HepG2 (cell line): ENCODE measurements at regions not wholly inside any gene's neighbourhood (a gene's known extent, or its start where the extent isn't known, plus 50 kb on each side); places are given as distances from the start of the nearest gene placed in this dataset.

Experiments used
- ATAC-seq: fragments of 200-7000 bp; cut with Tn5 transposase; 3 replicates; pipeline ENCODE4 v1.9.1; 2020; ENCODE audit warnings: mild to moderate bottlenecking, moderate library complexity
- BruUV-seq: library from RNA; stranded (reverse); fragments of 400-500 nt; replicated peaks from 2 replicates; lab custom pipeline; 2021; lab: Mats Ljungman, UMichigan
- CTCF ChIA-PET: fragments of 300-600 bp; formaldehyde crosslinking; extraction: SDS; loops from one replicate; lab custom pipeline; 2021; ENCODE audit warnings: low total read pairs, inconsistent platforms, low intra/inter-chr PET ratio; lab: Yijun Ruan, JAX
- POLR2A ChIA-PET: fragments of 350-600 bp; sonication (Branson Sonifier 250); formaldehyde crosslinking; loops from one replicate; lab custom pipeline; 2020; ENCODE audit warnings: antibody characterized with exemption, inconsistent platforms; lab: Yijun Ruan, JAX
- DNase-seq: peaks from one replicate; pipeline ENCODE4 v3.0.0-alpha.2; 2015; ENCODE audit warnings: low spot score
- FAIRE-seq: peaks from 3 replicates; lab custom pipeline; 2011; peaks lifted over from hg19 to GRCh38; lab: Jason Lieb, UNC
- H2AFZ ChIP-seq: one replicate; pipeline ENCODE4 v1.6.1; 2011; ENCODE audit warnings: low read length, inconsistent platforms
- H3K27ac ChIP-seq: fragments of 300-600 bp; 3 replicates; pipeline ENCODE4 v1.8.0; 2011; ENCODE audit warnings: mixed run types, mild to moderate bottlenecking, mixed read lengths, low read length, inconsistent platforms; ENCODE audit not compliant: insufficient read depth; ENCODE audit errors: extremely low read length
- H3K27me3 ChIP-seq, 2 experiments: fragments of 200-600 bp in 1 of 2; 2 replicates in 1 of 2; 3 replicates in 1 of 2; pipeline versions ENCODE4 v1.6.0 to v1.8.0; 2011; ENCODE audit warnings: low read length in 2 of 2, mild to moderate bottlenecking in 2 of 2, moderate library complexity in 2 of 2, inconsistent platforms in 1 of 2; ENCODE audit not compliant: insufficient read depth in 2 of 2, control insufficient read depth in 1 of 2
- H3K36me3 ChIP-seq, 2 experiments: fragments of 200-600 bp in 1 of 2; replicated peaks in 1 of 2; 2 replicates in 1 of 2; 3 replicates in 1 of 2; pipeline versions ENCODE4 v1.5.1 to v1.8.0; 2011; ENCODE audit warnings: low read length in 2 of 2, inconsistent platforms in 1 of 2; ENCODE audit not compliant: insufficient read depth in 2 of 2, control insufficient read depth in 1 of 2
- H3K4me1 ChIP-seq: 2 replicates; pipeline ENCODE4 v1.5.1; 2012; ENCODE audit warnings: low read length, inconsistent platforms; ENCODE audit not compliant: insufficient read depth
- H3K4me2 ChIP-seq: 2 replicates; pipeline ENCODE4 v1.6.0; 2011; ENCODE audit warnings: low read depth, low read length, inconsistent platforms
- H3K4me3 ChIP-seq, 3 experiments: fragments of 200-600 bp in 1 of 3; sonication (generic), shearing (Covaris generic) in 1 of 3; replicated peaks in 1 of 3; 2 replicates each; pipeline ENCODE4 v1.5.1; 2011 to 2016; ENCODE audit warnings: low read length in 3 of 3, inconsistent platforms in 2 of 3, low read depth in 2 of 3, mild to moderate bottlenecking in 2 of 3, control low read depth in 1 of 3, mixed read lengths in 1 of 3; ENCODE audit not compliant: insufficient read depth in 1 of 3
- H3K79me2 ChIP-seq: one replicate; pipeline ENCODE4 v1.6.1; 2011; ENCODE audit warnings: low read length, inconsistent platforms; ENCODE audit not compliant: insufficient read depth
- H3K9ac ChIP-seq: 2 replicates; pipeline ENCODE4 v1.6.0; 2011; ENCODE audit warnings: mild to moderate bottlenecking, low read depth, low read length, inconsistent platforms; ENCODE audit not compliant: insufficient read depth
- H3K9me3 ChIP-seq: 2 replicates; pipeline ENCODE4 v1.5.1; 2012; ENCODE audit warnings: mild to moderate bottlenecking, low read length
- H4K20me1 ChIP-seq: 2 replicates; pipeline ENCODE4 v1.6.0; 2011; ENCODE audit warnings: inconsistent platforms, mild to moderate bottlenecking, low read length, moderate library complexity; ENCODE audit not compliant: insufficient read depth
- ESRRA ChIP-seq: sonication (generic); formaldehyde crosslinking; IDR thresholded peaks from 2 replicates; pipeline ENCODE4 v1.5.1; 2020; ENCODE audit warnings: mild to moderate bottlenecking, low read depth, missing genetic modification reagents
- STAG1 ChIP-seq: sonication (generic); formaldehyde crosslinking; IDR thresholded peaks from 2 replicates; pipeline ENCODE4 v1.4.0; 2020; ENCODE audit warnings: missing genetic modification reagents
- WGBS: methylation state at CpG from one replicate; pipeline ENCODE4 v1.1.6; 2017; ENCODE audit warnings: low lambda C conversion rate; 5-methylcytosine and 5-hydroxymethylcytosine counted together
- in situ Hi-C: cut with HindIII; loops from 2 replicates; pipeline ENCODE4 v1.10.0; 2017; ENCODE audit warnings: low pct_unique_long_range_greater_than_20kb; ENCODE audit not compliant: extremely low pct_ligation_motif_present
- intact Hi-C: fragments of 100-400 bp; cut with micrococcal nuclease; formaldehyde crosslinking; loops from one replicate; pipeline ENCODE4 v1.10.0; 2022; ENCODE audit not compliant: unreplicated experiment
- TF ChIP-seq, protein P1 (sequence below): sonication (generic); formaldehyde crosslinking; IDR thresholded peaks from 2 replicates; pipeline ENCODE4 v1.4.0; 2020; ENCODE audit warnings: mild to moderate bottlenecking, low read depth, missing genetic modification reagents
- TF ChIP-seq, protein P2 (sequence below): sonication (generic); formaldehyde crosslinking; IDR thresholded peaks from 2 replicates; pipeline ENCODE4 v1.9.0; 2021; ENCODE audit warnings: missing genetic modification reagents, borderline replicate concordance
- TF ChIP-seq, protein P3 (sequence below): sonication (generic); formaldehyde crosslinking; IDR thresholded peaks from 2 replicates; pipeline ENCODE4 v1.5.0; 2020; ENCODE audit warnings: missing genetic modification reagents
- TF ChIP-seq, protein P4 (sequence below): sonication (generic); formaldehyde crosslinking; IDR thresholded peaks from 2 replicates; pipeline ENCODE4 v1.5.0; 2020; ENCODE audit warnings: mild to moderate bottlenecking, missing genetic modification reagents, moderate library complexity

DNA sequence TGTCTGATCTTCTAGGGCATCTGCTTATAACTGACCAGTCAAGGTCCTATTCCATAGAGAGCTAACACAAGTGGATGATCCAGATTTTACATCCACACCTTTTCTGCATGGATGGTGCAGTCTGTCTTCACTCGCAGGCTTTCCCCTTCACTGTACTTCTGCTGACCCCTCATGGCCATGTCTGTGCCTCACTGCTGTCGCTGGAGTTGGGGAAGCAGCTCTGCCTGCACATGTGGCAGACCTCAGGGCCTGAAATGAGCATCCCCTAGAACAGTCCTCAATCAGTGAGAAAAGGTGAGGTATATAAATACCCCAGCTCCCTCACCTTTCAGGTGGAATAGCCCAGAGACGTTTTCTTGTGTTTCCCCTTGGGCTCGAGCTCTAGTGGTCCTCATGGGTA, 233.8 kb downstream of the ANKRD36B start:
- in situ Hi-C loops: no loop called here
- peak; percentile 71 for ATAC-seq
- 0% methylated on average over 4 of the region's 4 CpGs for WGBS
- no peaks in the 10 kb centered on the region for H3K9me3 ChIP-seq
- ChIA-PET CTCF (no interaction called here), POLR2A (no interaction called here)
- H2AFZ ChIP-seq: no peak overlapping the region
- no peak for FAIRE-seq
- no peaks in the 10 kb centered on the region for H3K36me3 ChIP-seq
- DNase-seq: no peak
- peaks cover 5 to 31% of the 10 kb centered on the region in 2 experiments; a peak in 3 of 5 replicates for H3K27me3 ChIP-seq
- no TSS peak for BruUV-seq
- no peaks in the 10 kb centered on the region for H4K20me1 ChIP-seq
- H3K79me2 ChIP-seq: no peaks in the 10 kb centered on the region
- intact Hi-C loops: no loop called here
- H3K27ac ChIP-seq: no peak overlapping the region
- no peak overlapping the region for H3K9ac ChIP-seq
- no peak overlapping the region for H3K4me3 ChIP-seq
- H3K4me1 ChIP-seq: no peaks in the 10 kb centered on the region
- TF ChIP-seq, protein P1, sequence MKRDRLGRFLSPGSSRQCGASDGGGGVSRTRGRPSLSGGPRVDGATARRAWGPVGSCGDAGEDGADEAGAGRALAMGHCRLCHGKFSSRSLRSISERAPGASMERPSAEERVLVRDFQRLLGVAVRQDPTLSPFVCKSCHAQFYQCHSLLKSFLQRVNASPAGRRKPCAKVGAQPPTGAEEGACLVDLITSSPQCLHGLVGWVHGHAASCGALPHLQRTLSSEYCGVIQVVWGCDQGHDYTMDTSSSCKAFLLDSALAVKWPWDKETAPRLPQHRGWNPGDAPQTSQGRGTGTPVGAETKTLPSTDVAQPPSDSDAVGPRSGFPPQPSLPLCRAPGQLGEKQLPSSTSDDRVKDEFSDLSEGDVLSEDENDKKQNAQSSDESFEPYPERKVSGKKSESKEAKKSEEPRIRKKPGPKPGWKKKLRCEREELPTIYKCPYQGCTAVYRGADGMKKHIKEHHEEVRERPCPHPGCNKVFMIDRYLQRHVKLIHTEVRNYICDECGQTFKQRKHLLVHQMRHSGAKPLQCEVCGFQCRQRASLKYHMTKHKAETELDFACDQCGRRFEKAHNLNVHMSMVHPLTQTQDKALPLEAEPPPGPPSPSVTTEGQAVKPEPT (CRISPR knock-in tag): no peak
- TF ChIP-seq ESRRA (CRISPR knock-in tag) (no peak), STAG1 (peak; percentile 50)
- TF ChIP-seq, protein P2, sequence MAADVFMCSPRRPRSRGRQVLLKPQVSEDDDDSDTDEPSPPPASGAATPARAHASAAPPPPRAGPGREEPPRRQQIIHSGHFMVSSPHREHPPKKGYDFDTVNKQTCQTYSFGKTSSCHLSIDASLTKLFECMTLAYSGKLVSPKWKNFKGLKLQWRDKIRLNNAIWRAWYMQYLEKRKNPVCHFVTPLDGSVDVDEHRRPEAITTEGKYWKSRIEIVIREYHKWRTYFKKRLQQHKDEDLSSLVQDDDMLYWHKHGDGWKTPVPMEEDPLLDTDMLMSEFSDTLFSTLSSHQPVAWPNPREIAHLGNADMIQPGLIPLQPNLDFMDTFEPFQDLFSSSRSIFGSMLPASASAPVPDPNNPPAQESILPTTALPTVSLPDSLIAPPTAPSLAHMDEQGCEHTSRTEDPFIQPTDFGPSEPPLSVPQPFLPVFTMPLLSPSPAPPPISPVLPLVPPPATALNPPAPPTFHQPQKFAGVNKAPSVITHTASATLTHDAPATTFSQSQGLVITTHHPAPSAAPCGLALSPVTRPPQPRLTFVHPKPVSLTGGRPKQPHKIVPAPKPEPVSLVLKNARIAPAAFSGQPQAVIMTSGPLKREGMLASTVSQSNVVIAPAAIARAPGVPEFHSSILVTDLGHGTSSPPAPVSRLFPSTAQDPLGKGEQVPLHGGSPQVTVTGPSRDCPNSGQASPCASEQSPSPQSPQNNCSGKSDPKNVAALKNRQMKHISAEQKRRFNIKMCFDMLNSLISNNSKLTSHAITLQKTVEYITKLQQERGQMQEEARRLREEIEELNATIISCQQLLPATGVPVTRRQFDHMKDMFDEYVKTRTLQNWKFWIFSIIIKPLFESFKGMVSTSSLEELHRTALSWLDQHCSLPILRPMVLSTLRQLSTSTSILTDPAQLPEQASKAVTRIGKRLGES (CRISPR knock-in tag): no peak
- TF ChIP-seq, protein P3, sequence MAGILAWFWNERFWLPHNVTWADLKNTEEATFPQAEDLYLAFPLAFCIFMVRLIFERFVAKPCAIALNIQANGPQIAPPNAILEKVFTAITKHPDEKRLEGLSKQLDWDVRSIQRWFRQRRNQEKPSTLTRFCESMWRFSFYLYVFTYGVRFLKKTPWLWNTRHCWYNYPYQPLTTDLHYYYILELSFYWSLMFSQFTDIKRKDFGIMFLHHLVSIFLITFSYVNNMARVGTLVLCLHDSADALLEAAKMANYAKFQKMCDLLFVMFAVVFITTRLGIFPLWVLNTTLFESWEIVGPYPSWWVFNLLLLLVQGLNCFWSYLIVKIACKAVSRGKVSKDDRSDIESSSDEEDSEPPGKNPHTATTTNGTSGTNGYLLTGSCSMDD (CRISPR knock-in tag): no peak
- TF ChIP-seq, protein P4, sequence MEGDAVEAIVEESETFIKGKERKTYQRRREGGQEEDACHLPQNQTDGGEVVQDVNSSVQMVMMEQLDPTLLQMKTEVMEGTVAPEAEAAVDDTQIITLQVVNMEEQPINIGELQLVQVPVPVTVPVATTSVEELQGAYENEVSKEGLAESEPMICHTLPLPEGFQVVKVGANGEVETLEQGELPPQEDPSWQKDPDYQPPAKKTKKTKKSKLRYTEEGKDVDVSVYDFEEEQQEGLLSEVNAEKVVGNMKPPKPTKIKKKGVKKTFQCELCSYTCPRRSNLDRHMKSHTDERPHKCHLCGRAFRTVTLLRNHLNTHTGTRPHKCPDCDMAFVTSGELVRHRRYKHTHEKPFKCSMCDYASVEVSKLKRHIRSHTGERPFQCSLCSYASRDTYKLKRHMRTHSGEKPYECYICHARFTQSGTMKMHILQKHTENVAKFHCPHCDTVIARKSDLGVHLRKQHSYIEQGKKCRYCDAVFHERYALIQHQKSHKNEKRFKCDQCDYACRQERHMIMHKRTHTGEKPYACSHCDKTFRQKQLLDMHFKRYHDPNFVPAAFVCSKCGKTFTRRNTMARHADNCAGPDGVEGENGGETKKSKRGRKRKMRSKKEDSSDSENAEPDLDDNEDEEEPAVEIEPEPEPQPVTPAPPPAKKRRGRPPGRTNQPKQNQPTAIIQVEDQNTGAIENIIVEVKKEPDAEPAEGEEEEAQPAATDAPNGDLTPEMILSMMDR (CRISPR knock-in tag): peak; percentile 43
- H3K4me2 ChIP-seq: no peak overlapping the region
